HepG2 (cell line): ENCODE measurements at regions not wholly inside any gene's neighbourhood (a gene's known extent, or its start where the extent isn't known, plus 50 kb on each side); places are given as distances from the start of the nearest gene placed in this dataset.

Source experiments
- EHMT2 ChIP-seq: fragments of 200-600 bp; sonication (generic); IDR thresholded peaks from 2 replicates; pipeline ENCODE4 v1.7.0; 2017; ENCODE audit warnings: antibody characterized with exemption, low read depth, low read length, borderline replicate concordance
- IKZF1 ChIP-seq: fragments of 450-650 bp; IDR thresholded peaks from 2 replicates; pipeline ENCODE4 v1.7.1; 2016
- KLF15 ChIP-seq: sonication (generic); formaldehyde crosslinking; IDR thresholded peaks from 2 replicates; pipeline ENCODE4 v1.8.1; 2023; ENCODE audit warnings: borderline replicate concordance, mild to moderate bottlenecking, inconsistent platforms, missing genetic modification reagents, mixed read lengths
- RAD21 ChIP-seq: fragments of 450-650 bp; formaldehyde crosslinking; IDR thresholded peaks from 2 replicates; pipeline ENCODE4 v1.5.0; 2020; ENCODE audit warnings: mild to moderate bottlenecking
- SP1 ChIP-seq, 2 experiments: fragments of 450-650 bp in 1 of 2; sonication (generic) in 1 of 2; formaldehyde crosslinking in 1 of 2; IDR thresholded peaks; 2 replicates each; pipeline versions ENCODE4 v1.4.0 to v1.6.1; 2016 to 2020; ENCODE audit warnings: missing genetic modification reagents in 1 of 2
- ZNF558 ChIP-seq: sonication (generic); formaldehyde crosslinking; IDR thresholded peaks from 2 replicates; pipeline ENCODE4 v1.9.0; 2022; ENCODE audit warnings: mild to moderate bottlenecking, missing genetic modification reagents, borderline replicate concordance
- TF ChIP-seq, protein P1 (sequence below): sonication (generic); formaldehyde crosslinking; IDR thresholded peaks from 2 replicates; pipeline ENCODE4 v1.5.0; 2020; ENCODE audit warnings: mild to moderate bottlenecking, missing genetic modification reagents, moderate library complexity
- TF ChIP-seq, protein P2 (sequence below): sonication (generic); formaldehyde crosslinking; conservative IDR thresholded peaks from 2 replicates; pipeline ENCODE4 v1.8.0; 2022; ENCODE audit warnings: missing genetic modification reagents
- TF ChIP-seq, protein P3 (sequence below): sonication (generic); formaldehyde crosslinking; IDR thresholded peaks from 2 replicates; pipeline ENCODE4 v1.5.0; 2020; ENCODE audit warnings: mild to moderate bottlenecking, missing genetic modification reagents
- TF ChIP-seq, protein P4 (sequence below), 2 experiments: sonication (generic) in 1 of 2; formaldehyde crosslinking in 1 of 2; IDR thresholded peaks; 2 replicates each; pipeline versions ENCODE4 v1.5.1 to v1.6.1; 2011 to 2020; ENCODE audit warnings: borderline replicate concordance in 1 of 2, low read depth in 1 of 2, low read length in 1 of 2, mild to moderate bottlenecking in 1 of 2, missing genetic modification reagents in 1 of 2, moderate library complexity in 1 of 2
- TF ChIP-seq, protein P5 (sequence below): sonication (generic); formaldehyde crosslinking; IDR thresholded peaks from 2 replicates; pipeline ENCODE4 v1.5.1; 2020; ENCODE audit warnings: mild to moderate bottlenecking, missing genetic modification reagents, moderate library complexity

DNA sequence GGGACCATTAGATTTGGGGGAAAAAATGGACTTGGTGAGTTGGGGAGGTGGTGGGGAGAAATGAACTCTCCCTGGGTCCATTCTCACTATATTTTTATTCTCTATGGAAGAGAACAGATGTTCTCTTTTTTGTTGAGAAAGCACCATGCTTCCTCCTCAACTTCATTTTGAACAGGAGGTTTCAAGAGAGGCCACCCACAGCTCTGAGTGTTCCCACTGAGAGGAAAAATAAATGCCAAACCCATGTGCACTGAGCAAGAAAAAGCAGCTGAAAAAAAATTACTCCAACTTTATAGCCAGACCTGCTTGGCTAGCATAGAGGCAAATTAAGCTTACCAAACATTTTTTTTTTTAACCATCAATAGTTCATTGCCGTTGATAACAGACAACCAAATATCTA is 883.6 kb downstream of the KCNJ2 start:
- TF ChIP-seq SP1 (IDR thresholded peaks at IDR 0.05) (no peak), SP1 (CRISPR knock-in tag; IDR thresholded peaks at IDR 0.05) (no peak), KLF15 (no peak), RAD21 (CRISPR knock-in tag) (no peak), EHMT2 (no peak), IKZF1 (no peak), ZNF558 (CRISPR knock-in tag) (no peak)
- TF ChIP-seq, protein P1, sequence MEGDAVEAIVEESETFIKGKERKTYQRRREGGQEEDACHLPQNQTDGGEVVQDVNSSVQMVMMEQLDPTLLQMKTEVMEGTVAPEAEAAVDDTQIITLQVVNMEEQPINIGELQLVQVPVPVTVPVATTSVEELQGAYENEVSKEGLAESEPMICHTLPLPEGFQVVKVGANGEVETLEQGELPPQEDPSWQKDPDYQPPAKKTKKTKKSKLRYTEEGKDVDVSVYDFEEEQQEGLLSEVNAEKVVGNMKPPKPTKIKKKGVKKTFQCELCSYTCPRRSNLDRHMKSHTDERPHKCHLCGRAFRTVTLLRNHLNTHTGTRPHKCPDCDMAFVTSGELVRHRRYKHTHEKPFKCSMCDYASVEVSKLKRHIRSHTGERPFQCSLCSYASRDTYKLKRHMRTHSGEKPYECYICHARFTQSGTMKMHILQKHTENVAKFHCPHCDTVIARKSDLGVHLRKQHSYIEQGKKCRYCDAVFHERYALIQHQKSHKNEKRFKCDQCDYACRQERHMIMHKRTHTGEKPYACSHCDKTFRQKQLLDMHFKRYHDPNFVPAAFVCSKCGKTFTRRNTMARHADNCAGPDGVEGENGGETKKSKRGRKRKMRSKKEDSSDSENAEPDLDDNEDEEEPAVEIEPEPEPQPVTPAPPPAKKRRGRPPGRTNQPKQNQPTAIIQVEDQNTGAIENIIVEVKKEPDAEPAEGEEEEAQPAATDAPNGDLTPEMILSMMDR (CRISPR knock-in tag): no peak
- TF ChIP-seq, protein P2, sequence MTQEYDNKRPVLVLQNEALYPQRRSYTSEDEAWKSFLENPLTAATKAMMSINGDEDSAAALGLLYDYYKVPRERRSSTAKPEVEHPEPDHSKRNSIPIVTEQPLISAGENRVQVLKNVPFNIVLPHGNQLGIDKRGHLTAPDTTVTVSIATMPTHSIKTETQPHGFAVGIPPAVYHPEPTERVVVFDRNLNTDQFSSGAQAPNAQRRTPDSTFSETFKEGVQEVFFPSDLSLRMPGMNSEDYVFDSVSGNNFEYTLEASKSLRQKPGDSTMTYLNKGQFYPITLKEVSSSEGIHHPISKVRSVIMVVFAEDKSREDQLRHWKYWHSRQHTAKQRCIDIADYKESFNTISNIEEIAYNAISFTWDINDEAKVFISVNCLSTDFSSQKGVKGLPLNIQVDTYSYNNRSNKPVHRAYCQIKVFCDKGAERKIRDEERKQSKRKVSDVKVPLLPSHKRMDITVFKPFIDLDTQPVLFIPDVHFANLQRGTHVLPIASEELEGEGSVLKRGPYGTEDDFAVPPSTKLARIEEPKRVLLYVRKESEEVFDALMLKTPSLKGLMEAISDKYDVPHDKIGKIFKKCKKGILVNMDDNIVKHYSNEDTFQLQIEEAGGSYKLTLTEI (CRISPR knock-in tag): no peak
- TF ChIP-seq, protein P3, sequence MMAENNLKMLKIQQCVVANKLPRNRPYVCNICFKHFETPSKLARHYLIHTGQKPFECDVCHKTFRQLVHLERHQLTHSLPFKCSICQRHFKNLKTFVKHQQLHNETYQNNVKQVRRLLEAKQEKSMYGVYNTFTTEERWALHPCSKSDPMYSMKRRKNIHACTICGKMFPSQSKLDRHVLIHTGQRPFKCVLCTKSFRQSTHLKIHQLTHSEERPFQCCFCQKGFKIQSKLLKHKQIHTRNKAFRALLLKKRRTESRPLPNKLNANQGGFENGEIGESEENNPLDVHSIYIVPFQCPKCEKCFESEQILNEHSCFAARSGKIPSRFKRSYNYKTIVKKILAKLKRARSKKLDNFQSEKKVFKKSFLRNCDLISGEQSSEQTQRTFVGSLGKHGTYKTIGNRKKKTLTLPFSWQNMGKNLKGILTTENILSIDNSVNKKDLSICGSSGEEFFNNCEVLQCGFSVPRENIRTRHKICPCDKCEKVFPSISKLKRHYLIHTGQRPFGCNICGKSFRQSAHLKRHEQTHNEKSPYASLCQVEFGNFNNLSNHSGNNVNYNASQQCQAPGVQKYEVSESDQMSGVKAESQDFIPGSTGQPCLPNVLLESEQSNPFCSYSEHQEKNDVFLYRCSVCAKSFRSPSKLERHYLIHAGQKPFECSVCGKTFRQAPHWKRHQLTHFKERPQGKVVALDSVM (CRISPR knock-in tag): no peak
- TF ChIP-seq, protein P4, sequence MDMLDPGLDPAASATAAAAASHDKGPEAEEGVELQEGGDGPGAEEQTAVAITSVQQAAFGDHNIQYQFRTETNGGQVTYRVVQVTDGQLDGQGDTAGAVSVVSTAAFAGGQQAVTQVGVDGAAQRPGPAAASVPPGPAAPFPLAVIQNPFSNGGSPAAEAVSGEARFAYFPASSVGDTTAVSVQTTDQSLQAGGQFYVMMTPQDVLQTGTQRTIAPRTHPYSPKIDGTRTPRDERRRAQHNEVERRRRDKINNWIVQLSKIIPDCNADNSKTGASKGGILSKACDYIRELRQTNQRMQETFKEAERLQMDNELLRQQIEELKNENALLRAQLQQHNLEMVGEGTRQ (IDR thresholded peaks at IDR 0.05; ENCODE audit: low read depth, low read length): no peak
- TF ChIP-seq, protein P4 (CRISPR knock-in tag; IDR thresholded peaks at IDR 0.05; ENCODE audit: borderline replicate concordance): no peak
- TF ChIP-seq, protein P5, sequence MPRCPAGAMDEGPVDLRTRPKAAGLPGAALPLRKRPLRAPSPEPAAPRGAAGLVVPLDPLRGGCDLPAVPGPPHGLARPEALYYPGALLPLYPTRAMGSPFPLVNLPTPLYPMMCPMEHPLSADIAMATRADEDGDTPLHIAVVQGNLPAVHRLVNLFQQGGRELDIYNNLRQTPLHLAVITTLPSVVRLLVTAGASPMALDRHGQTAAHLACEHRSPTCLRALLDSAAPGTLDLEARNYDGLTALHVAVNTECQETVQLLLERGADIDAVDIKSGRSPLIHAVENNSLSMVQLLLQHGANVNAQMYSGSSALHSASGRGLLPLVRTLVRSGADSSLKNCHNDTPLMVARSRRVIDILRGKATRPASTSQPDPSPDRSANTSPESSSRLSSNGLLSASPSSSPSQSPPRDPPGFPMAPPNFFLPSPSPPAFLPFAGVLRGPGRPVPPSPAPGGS (CRISPR knock-in tag): no peak
